Dedifferentiated amniotic fluid mesenchymal stem cell (primary cell): ENCODE measurements at regions not wholly inside any gene's neighbourhood (a gene's known extent, or its start where the extent isn't known, plus 50 kb on each side); places are given as distances from the start of the nearest gene placed in this dataset.

Experiments
- DNase-seq: peaks from one replicate; pipeline ENCODE4 v3.0.0-alpha.2; 2016; ENCODE audit errors: extremely low spot score

GRCh38 chr9:81489046-81489445, 200.3 kb downstream of the TLE1 start:
- DNase-seq, result no peak

- DNase-seq, result no peak
Observed at GRCh38 chr9:81480828-81481604, 208.3 kb downstream of the TLE1 start.

GRCh38 chr9:81479573-81479972, 209.8 kb downstream of the TLE1 start:
- DNase-seq, result no peak

- DNase-seq, result no peak
Observed at GRCh38 chr9:81477669-81478068, 211.7 kb downstream of the TLE1 start.

GRCh38 chr9:81476813-81477490, 212.4 kb downstream of the TLE1 start:
- DNase-seq, result no peak

- DNase-seq, result no peak
Observed at GRCh38 chr9:81474792-81475191, 214.6 kb downstream of the TLE1 start.

GRCh38 chr9:81474125-81474524, 215.2 kb downstream of the TLE1 start:
- DNase-seq, result no peak

GRCh38 chr9:81473708-81474107, 215.6 kb downstream of the TLE1 start:
- no peak for DNase-seq

GRCh38 chr9:81473206-81473605, 216.1 kb downstream of the TLE1 start:
- DNase-seq, result no peak

- no peak for DNase-seq
Observed at GRCh38 chr9:81472701-81473100, 216.6 kb downstream of the TLE1 start.

GRCh38 chr9:81470864-81471263, 218.5 kb downstream of the TLE1 start:
- DNase-seq, result no peak

GRCh38 chr9:81468084-81468595, 221.2 kb downstream of the TLE1 start:
- no peak for DNase-seq

GRCh38 chr9:81466981-81467380, 222.4 kb downstream of the TLE1 start:
- no peak for DNase-seq

GRCh38 chr9:81465468-81466011, 223.8 kb downstream of the TLE1 start:
- no peak for DNase-seq

- no peak for DNase-seq
Observed at GRCh38 chr9:81462801-81463200, 226.5 kb downstream of the TLE1 start.

GRCh38 chr9:81461196-81461595, 228.2 kb downstream of the TLE1 start:
- DNase-seq, result no peak

- no peak for DNase-seq
Observed at GRCh38 chr9:81460693-81461092, 228.7 kb downstream of the TLE1 start.

GRCh38 chr9:81459591-81459990, 229.8 kb downstream of the TLE1 start:
- no peak for DNase-seq

- no peak for DNase-seq
Observed at GRCh38 chr9:81456431-81457006, 232.8 kb downstream of the TLE1 start.

GRCh38 chr9:81455462-81456219, 233.7 kb downstream of the TLE1 start:
- DNase-seq, result no peak

- DNase-seq, result no peak
Observed at GRCh38 chr9:81445331-81445921, 243.9 kb downstream of the TLE1 start.
